Vagina (tissue), 2 donors: ENCODE measurements at regions not wholly inside any gene's neighbourhood (a gene's known extent, or its start where the extent isn't known, plus 50 kb on each side); places are given as distances from the start of the nearest gene placed in this dataset.

Source experiments
- DNase-seq, 2 donors: peaks; one replicate each; pipeline ENCODE4 v3.0.0-alpha.2; 2017; ENCODE audit errors: extremely low spot score in 2 of 2
- H3K27ac ChIP-seq: fragments of 200-600 bp; sonication (generic); one replicate; pipeline ENCODE4 v1.5.1; 2019
- H3K27me3 ChIP-seq: fragments of 200-600 bp; sonication (generic); one replicate; pipeline ENCODE4 v1.5.1; 2019
- H3K36me3 ChIP-seq, 2 donors: fragments of 200-600 bp; sonication (generic); one replicate each; pipeline ENCODE4 v1.5.1; 2017 to 2019
- H3K4me1 ChIP-seq: fragments of 200-600 bp; sonication (generic); one replicate; pipeline ENCODE4 v1.5.1; 2019
- H3K4me3 ChIP-seq, 2 donors: fragments of 200-600 bp; sonication (generic); 1 replicate in 1 of 2; 2 replicates in 1 of 2; pipeline ENCODE4 v1.5.1; 2016 to 2019
- H3K9me3 ChIP-seq: fragments of 200-600 bp; sonication (generic); one replicate; pipeline ENCODE4 v1.5.1; 2019
- CTCF ChIP-seq, 3 experiments: fragments of 450-650 bp in 2 of 3; fragments of 200-600 bp in 1 of 3; sonication (generic) in 1 of 3; IDR thresholded peaks; one replicate each; pipeline ENCODE4 v1.5.1; 2017 to 2019; ENCODE audit warnings: antibody characterized with exemption in 3 of 3, mild to moderate bottlenecking in 2 of 3, moderate library complexity in 2 of 3
- POLR2A ChIP-seq, 2 donors: fragments of 450-650 bp; IDR thresholded peaks; one replicate each; pipeline ENCODE4 v1.6.1; 2017; ENCODE audit warnings: antibody characterized with exemption in 2 of 2, mild to moderate bottlenecking in 2 of 2, moderate library complexity in 2 of 2
- POLR2AphosphoS5 ChIP-seq, 2 donors: sonication (generic); formaldehyde crosslinking; IDR thresholded peaks; one replicate each; pipeline ENCODE4 v1.9.0; 2017; ENCODE audit warnings: antibody characterized with exemption in 2 of 2, mild to moderate bottlenecking in 2 of 2, low read depth in 1 of 2; ENCODE audit not compliant: insufficient read depth in 1 of 2
- intact Hi-C: fragments of 100-400 bp; cut with DNase I; formaldehyde crosslinking; loops from one replicate; pipeline ENCODE4 v1.15.1; 2023

GRCh38 chr9:84170521-84171141 lies 169.9 kb downstream of the SLC28A3 start:
- DNase-seq = no peak
- intact Hi-C loops = loop anchor here (10.0 kb wide), 1 partner anchor 226 kb away; no protein-coding TSS in a partner anchor
- no peak overlapping the region for H3K4me3 ChIP-seq
- H3K4me1 ChIP-seq = no peaks in the 10 kb centered on the region
- H3K27ac ChIP-seq = no peak overlapping the region
- no peaks in the 10 kb centered on the region for H3K36me3 ChIP-seq
- no peak for TF ChIP-seq CTCF (IDR thresholded peaks at IDR 0.05)
- peak in 1 of 2 donors; percentile 21 for TF ChIP-seq POLR2AphosphoS5 (IDR thresholded peaks at IDR 0.05; ENCODE audit: insufficient read depth in 1 of 2, low read depth in 1 of 2)
- no peaks in the 10 kb centered on the region for H3K27me3 ChIP-seq
- no peaks in the 10 kb centered on the region for H3K9me3 ChIP-seq

GRCh38 chr9:84173961-84174360 lies 166.6 kb downstream of the SLC28A3 start:
- Histone ChIP-seq H3K27ac (no peak overlapping the region), H3K27me3 (no peaks in the 10 kb centered on the region), H3K4me3 (no peak overlapping the region), H3K9me3 (no peaks in the 10 kb centered on the region), H3K36me3 (no peaks in the 10 kb centered on the region), H3K4me1 (no peaks in the 10 kb centered on the region)
- TF ChIP-seq CTCF (IDR thresholded peaks at IDR 0.05) = no peak
- TF ChIP-seq POLR2AphosphoS5 (IDR thresholded peaks at IDR 0.05; ENCODE audit: insufficient read depth in 1 of 2, low read depth in 1 of 2) = no peak
- no peak for TF ChIP-seq POLR2A (IDR thresholded peaks at IDR 0.05)
- no peak for DNase-seq
- intact Hi-C loops = loop anchor here (10.0 kb wide), 1 partner anchor 229 kb away; no protein-coding TSS in a partner anchor

- no peak for DNase-seq
- H3K4me1 ChIP-seq = no peaks in the 10 kb centered on the region
- TF ChIP-seq POLR2A (IDR thresholded peaks at IDR 0.05) (no peak), POLR2AphosphoS5 (IDR thresholded peaks at IDR 0.05; ENCODE audit: insufficient read depth in 1 of 2, low read depth in 1 of 2) (no peak), CTCF (IDR thresholded peaks at IDR 0.05) (no peak)
- intact Hi-C loops = loop anchor here (10.0 kb wide), 1 partner anchor 230 kb away; no protein-coding TSS in a partner anchor
- no peaks in the 10 kb centered on the region for H3K36me3 ChIP-seq
- no peak overlapping the region for H3K4me3 ChIP-seq
- no peaks in the 10 kb centered on the region for H3K9me3 ChIP-seq
- H3K27ac ChIP-seq = no peak overlapping the region
- H3K27me3 ChIP-seq = no peaks in the 10 kb centered on the region
Observed at GRCh38 chr9:84174486-84174885, 166.1 kb downstream of the SLC28A3 start.

GRCh38 chr9:84177407-84177806 lies 163.2 kb downstream of the SLC28A3 start:
- no peaks in the 10 kb centered on the region for H3K9me3 ChIP-seq
- intact Hi-C loops = loop anchor here (10.0 kb wide), 1 partner anchor 233 kb away; no protein-coding TSS in a partner anchor
- H3K27ac ChIP-seq = no peak overlapping the region
- no peaks in the 10 kb centered on the region for H3K36me3 ChIP-seq
- H3K4me1 ChIP-seq = peaks cover 10% of the 10 kb centered on the region
- H3K4me3 ChIP-seq = no peak overlapping the region
- no peak for TF ChIP-seq POLR2A (IDR thresholded peaks at IDR 0.05)
- no peak for TF ChIP-seq POLR2AphosphoS5 (IDR thresholded peaks at IDR 0.05; ENCODE audit: insufficient read depth in 1 of 2, low read depth in 1 of 2)
- TF ChIP-seq CTCF (IDR thresholded peaks at IDR 0.05) = no peak
- DNase-seq = no peak
- H3K27me3 ChIP-seq = no peaks in the 10 kb centered on the region

GRCh38 chr9:84179531-84179930 lies 161.0 kb downstream of the SLC28A3 start:
- Histone ChIP-seq H3K27me3 (no peaks in the 10 kb centered on the region), H3K27ac (no peak overlapping the region), H3K4me3 (no peak overlapping the region), H3K9me3 (no peaks in the 10 kb centered on the region), H3K4me1 (peaks cover 10% of the 10 kb centered on the region), H3K36me3 (no peaks in the 10 kb centered on the region)
- intact Hi-C loops = loop anchor here (10.0 kb wide), 1 partner anchor 235 kb away; no protein-coding TSS in a partner anchor
- DNase-seq = no peak
- TF ChIP-seq POLR2AphosphoS5 (IDR thresholded peaks at IDR 0.05; ENCODE audit: insufficient read depth in 1 of 2, low read depth in 1 of 2) = no peak
- no peak for TF ChIP-seq CTCF (IDR thresholded peaks at IDR 0.05)
- no peak for TF ChIP-seq POLR2A (IDR thresholded peaks at IDR 0.05)
